ENCODE measurements at regions not wholly inside any gene's neighbourhood (a gene's known extent, or its start where the extent isn't known, plus 50 kb on each side); places are given as distances from the start of the nearest gene placed in this dataset.
"Not testable (repeated sequence)": the region's sequence is repeated elsewhere in the genome, so short reads cannot be mapped to it uniquely, and the experiment has no call there.

- DNase-seq (ENCODE audit: low spot score) = no peak
These were observed 272.8 kb downstream of the CYRIA start for GRCh38 chr2:16392647-16393499.

- no peak for DNase-seq (ENCODE audit: low spot score)
These were observed 273.6 kb downstream of the CYRIA start for GRCh38 chr2:16391986-16392385.

DNA sequence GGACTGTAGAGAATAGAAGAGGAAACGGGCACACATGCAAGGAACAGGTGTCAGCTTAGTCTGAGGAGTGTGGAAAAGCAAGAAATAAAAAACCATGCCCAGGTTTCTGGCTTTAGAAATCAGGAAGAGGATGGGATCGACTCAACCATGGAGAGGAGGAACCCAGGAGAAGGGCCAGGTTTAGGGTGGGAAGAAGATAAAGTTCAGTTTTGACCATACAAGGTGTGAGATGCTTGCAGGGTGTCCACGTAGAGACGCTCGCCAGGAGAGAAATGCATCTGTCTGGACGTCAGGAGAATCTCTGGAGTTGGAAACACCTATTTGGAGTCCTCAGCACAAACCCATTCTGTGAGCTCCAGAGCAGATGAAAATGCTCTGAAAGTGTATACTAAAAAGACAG, 275.1 kb downstream of the CYRIA start:
- no peak for DNase-seq (ENCODE audit: low spot score)

DNA sequence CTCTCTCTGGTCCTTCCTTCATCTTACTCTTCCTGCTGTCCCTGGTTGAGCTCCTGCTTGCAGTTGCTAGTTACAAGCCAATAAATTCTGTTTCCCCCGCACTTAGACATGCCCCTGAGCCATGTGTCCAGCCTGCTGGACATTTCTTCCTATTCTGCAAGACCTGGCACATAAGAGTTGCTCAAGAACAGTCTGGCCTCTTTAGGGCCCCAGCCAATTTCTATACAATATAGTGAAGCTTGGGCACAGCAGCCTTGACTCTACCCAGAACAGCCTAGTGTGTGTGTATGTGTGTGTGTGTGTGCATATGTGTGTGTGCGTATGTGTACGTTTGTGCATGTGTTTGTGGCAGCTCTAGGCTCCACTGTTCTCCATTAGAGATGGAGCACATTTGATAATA, 276.0 kb downstream of the CYRIA start:
- DNase-seq (ENCODE audit: low spot score) = no peak

DNA sequence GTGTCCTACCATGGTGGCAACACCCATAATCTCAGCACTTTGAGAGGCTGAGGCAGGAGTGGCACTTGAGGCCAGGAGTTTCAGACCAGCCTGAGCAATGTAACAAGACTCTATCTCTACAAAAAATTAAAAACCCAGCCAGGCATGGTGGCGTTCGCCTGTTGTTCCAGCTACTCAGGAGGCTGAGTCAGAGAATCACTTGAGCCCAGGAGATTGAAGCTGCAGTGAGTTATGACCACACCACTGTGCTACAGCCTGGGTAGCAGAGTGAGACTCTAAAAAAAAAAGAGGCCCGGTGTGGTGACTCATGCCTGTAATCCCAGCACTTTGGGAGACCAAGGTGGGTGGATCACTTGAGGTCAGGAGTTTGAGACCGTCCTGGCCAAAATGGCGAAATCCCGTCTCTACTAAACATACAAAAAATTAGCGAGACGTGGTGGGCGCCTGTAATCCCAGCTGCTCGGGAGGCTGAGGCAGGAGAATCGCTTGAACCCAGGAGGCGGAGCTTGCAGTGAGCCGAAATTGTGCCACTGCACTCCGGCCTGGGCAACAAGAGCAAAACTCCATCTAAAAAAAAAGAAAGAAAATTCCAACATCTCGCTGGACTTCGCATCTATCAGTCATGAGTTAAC, 277.3 kb downstream of the CYRIA start:
- not testable (repeated sequence) for DNase-seq (ENCODE audit: low spot score)

- no peak for DNase-seq (ENCODE audit: low spot score)
These were observed 278.1 kb downstream of the CYRIA start for GRCh38 chr2:16387461-16387984.

DNA sequence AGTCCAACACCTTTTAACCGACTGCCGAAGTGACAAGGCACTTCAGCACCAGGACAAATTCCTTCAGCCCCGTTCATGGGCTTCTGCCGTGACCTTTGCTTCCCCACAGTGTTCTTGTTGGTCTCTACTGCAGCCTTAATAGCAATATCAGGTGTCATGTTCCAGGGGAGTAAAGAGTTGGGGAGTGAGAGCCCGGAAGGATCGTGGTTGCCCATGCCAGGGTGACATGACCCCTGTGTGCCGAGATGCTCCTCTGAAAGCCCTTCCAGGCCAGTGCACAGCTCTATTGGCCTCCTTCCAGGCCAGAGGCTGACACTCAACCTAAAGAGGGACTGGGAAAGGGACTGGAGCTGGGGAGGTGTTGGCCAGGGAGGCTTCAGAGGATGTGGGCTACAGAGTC, 279.2 kb downstream of the CYRIA start:
- no peak for DNase-seq (ENCODE audit: low spot score)

DNA sequence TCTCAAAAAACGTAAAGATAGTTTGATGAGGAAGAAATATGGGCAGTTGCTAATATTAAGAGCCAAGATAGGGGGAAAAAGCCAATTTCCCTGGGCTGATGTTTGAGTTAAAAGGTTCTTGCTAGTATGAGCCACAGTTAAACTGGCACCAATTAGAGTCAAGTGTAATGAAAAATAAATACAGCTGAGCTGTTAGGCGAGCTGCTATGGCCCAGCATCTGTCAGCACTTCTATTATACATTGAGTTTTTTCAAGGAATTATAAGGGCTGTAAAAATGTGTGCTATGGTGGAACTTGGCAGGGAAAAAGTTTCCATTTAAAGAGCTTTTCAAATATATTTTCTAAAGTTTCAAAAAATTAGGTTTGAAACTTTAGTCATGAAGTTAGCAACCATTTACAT, 279.6 kb downstream of the CYRIA start:
- DNase-seq (ENCODE audit: low spot score) = no peak

DNA sequence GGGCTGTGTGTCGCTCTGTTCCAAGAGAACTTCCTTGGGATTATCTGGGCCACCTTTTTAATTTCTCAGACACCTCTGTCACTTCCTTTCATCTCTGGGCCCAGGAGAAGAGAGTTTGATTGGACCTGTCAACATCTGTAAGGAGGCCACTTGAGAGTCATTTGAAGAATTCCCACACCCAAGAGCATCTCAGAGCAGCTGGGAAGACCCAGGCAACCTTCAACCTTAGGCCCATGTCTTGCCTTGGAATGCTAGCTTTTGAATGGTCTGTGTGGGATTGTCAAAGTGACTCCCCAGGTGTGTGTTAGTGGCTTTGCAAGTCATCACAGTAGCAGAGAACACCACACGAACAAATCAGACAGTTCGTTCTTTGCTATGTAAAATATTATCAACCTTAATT, 280.3 kb downstream of the CYRIA start:
- DNase-seq (ENCODE audit: low spot score) = no peak

DNA sequence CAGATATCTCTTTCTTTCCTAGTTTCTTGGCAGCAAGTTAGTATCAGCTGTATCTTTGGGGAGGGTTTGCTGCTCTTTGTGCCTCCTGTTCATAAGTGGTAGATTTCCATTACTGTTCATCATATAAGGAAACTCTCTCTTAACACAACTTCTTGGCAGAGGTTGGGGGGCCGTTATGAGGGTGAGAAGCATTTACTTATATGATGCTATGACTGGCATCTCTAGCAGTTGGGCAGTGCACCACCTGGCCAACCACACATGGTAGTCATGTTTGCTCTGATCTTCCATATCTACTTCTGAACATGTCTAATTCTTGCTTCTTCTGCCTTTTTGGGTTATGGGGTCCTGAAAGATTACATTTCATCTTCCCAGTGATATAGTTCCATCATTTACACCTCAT, 282.2 kb downstream of the CYRIA start:
- DNase-seq (ENCODE audit: low spot score) = no peak

GRCh38 chr2:16382451-16382850, 283.2 kb downstream of the CYRIA start:
- DNase-seq (ENCODE audit: low spot score) = no peak

GRCh38 chr2:16381511-16381910, 284.1 kb downstream of the CYRIA start:
- DNase-seq (ENCODE audit: low spot score) = no peak

DNA sequence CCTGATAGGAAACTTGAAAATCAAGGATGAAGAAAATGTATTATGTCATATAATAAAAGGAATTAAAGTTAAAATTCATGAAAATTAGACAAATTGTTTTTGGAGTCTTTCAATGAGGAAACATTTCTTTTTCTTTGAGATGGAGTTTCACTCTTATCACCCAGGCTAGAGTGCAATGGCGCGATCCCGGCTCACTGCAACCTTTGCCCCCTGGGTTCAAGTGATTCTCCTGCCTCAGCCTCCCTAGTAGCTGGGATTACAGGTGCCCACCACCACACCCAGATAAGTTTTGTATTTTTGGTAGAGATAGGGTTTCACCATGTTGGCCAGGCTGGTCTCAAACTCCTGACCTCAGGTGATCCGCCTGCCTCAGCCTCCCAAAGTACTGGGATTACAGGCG, 285.7 kb downstream of the CYRIA start:
- not testable (repeated sequence) for DNase-seq (ENCODE audit: low spot score)

DNA sequence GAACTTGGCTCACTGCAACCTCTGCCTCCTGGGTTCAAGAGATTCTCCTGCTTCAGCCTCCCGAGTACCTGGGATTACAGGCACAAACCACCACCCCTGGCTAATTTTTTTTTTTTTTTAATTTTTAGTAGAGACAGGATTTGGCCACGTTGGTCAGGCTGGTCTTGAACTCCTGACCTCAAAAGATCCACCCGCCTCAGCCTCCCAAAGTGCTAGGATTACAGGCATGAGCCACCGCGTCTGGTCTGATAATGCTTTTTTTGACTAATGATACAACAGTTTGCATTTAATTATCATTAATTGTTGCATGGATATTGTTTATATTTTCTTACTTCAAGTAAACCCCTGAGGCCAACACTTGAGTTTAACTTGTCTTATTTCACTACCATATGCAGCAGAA, 286.6 kb downstream of the CYRIA start:
- DNase-seq (ENCODE audit: low spot score) = not testable (repeated sequence)

GRCh38 chr2:16378031-16378430, 287.6 kb downstream of the CYRIA start:
- no peak for DNase-seq (ENCODE audit: low spot score)

GRCh38 chr2:16375981-16376380, 289.7 kb downstream of the CYRIA start:
- DNase-seq (ENCODE audit: low spot score) = no peak

GRCh38 chr2:16375351-16375750, 290.3 kb downstream of the CYRIA start:
- no peak for DNase-seq (ENCODE audit: low spot score)

DNA sequence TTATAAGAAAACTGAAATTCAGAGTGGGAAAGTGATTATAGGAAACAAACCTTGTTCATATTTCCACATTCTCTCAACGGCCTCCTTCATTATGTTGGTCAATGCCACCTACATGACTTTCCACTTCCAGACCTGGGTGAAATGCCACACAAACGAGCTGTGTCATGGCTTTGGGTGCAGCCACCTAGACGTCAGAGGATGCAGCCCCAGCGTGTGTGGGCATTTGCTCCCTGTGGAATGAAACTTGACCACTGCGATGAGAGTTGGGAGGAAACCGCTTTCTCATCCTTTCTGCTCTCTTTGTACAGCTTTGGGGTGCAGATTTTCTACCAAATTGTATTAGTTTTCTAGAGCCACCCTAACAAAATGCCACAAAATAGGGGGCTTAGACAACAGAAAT, 291.0 kb downstream of the CYRIA start:
- DNase-seq (ENCODE audit: low spot score) = no peak

GRCh38 chr2:16373341-16373740, 292.3 kb downstream of the CYRIA start:
- no peak for DNase-seq (ENCODE audit: low spot score)

- no peak for DNase-seq (ENCODE audit: low spot score)
These were observed 293.9 kb downstream of the CYRIA start for GRCh38 chr2:16371751-16372150.

GRCh38 chr2:16368951-16369350, 296.7 kb downstream of the CYRIA start:
- no peak for DNase-seq (ENCODE audit: low spot score)

GRCh38 chr2:16368328-16368727, 297.3 kb downstream of the CYRIA start:
- no peak for DNase-seq (ENCODE audit: low spot score)

GRCh38 chr2:16365366-16365765, 300.3 kb downstream of the CYRIA start:
- no peak for DNase-seq (ENCODE audit: low spot score)
